ENCODE measurements at regions not wholly inside any gene's neighbourhood (a gene's known extent, or its start where the extent isn't known, plus 50 kb on each side); places are given as distances from the start of the nearest gene placed in this dataset.
"Not testable (repeated sequence)": the region's sequence is repeated elsewhere in the genome, so short reads cannot be mapped to it uniquely, and the experiment has no call there.

DNA sequence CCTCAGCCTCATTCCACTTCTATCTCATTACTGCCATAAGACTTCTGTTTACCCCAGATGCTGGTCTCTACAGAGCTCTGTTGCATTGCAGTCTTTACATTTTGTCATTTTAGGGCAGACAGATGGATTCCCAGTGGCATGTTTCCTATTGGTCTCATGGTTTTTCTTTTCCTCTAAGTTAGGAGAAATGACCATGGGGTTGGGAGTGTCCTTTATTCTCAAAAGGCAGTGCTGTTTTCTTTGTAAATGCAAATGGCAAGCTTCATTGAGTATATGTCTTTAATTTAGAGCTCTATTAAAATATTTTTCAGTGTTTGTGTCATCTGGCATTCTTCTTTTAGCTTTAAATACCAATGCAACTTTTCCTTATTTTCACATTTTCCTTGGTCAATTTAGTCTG is 57.0 kb downstream of the MSTN start:
- TF ChIP-seq, protein P1, sequence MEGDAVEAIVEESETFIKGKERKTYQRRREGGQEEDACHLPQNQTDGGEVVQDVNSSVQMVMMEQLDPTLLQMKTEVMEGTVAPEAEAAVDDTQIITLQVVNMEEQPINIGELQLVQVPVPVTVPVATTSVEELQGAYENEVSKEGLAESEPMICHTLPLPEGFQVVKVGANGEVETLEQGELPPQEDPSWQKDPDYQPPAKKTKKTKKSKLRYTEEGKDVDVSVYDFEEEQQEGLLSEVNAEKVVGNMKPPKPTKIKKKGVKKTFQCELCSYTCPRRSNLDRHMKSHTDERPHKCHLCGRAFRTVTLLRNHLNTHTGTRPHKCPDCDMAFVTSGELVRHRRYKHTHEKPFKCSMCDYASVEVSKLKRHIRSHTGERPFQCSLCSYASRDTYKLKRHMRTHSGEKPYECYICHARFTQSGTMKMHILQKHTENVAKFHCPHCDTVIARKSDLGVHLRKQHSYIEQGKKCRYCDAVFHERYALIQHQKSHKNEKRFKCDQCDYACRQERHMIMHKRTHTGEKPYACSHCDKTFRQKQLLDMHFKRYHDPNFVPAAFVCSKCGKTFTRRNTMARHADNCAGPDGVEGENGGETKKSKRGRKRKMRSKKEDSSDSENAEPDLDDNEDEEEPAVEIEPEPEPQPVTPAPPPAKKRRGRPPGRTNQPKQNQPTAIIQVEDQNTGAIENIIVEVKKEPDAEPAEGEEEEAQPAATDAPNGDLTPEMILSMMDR (IDR thresholded peaks at IDR 0.05; ENCODE audit: insufficient read depth, low read depth, low read length), result no peak
- no peak for DNase-seq (ENCODE audit: low read depth)
- H3K4me3 ChIP-seq (ENCODE audit: low read depth, low read length), result no peak overlapping the region

DNA sequence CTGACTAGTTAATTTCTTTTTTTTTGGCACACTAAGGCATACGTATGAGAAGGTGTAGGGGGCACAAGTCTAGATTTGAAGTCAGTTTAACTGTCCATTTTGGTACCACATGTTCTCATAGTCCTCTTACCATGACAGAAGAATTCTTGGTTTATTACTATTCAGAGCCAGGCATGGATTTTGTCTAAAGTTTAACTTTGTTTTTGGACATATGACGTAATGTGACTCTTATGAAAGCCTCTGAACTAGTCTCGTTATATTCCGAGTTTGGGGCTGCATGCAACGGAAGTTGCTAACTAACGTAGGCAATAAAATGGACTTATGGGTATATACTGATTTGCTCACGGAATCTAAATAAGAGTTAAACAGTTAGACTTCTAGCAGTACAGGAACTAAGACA is 62.9 kb downstream of the MSTN start:
- no peak overlapping the region for H3K4me3 ChIP-seq (ENCODE audit: low read depth, low read length)
- TF ChIP-seq, protein P1 (IDR thresholded peaks at IDR 0.05; ENCODE audit: insufficient read depth, low read depth, low read length), result no peak
- no peak for DNase-seq (ENCODE audit: low read depth)

DNA sequence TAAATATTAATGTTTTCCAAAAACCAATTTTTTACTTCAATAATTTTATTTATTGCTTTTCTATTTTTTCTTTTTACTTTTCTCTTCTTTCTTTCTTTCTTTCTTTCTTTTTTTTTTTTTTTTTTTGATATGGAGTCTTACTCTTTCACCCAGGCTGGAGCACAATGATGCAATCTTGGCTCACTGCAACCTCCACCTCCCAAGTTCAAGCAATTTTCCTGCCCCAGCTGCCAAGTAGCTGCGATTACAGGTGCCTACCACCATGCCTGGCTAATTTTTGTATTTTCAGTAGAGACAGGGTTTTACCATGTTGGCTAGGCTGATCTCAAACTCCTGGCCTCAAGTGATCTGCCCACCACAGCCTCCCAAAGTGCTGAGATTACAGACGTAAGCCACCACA is 63.9 kb downstream of the MSTN start:
- not testable (repeated sequence) for H3K4me3 ChIP-seq (ENCODE audit: low read depth, low read length); DNase-seq (ENCODE audit: low read depth)

DNA sequence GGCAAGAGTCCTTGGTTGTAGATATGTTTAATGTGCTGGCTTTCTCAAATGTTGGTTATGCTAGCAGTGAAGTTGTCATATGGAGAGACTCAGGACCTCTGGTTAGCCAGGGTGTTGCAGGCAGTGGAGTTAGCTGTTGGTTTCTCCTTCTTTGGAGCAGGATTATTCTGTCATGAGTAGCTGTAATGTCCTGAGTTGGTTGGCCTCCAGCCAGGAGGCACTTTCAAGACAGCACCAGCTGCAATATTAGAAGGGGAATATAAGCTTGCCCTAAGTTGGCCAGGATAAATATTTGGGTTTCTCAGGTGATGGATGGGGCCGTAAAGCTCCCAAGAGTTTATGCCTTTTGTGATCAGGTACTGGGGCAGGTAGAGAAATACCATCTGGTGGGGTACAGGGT is 65.5 kb downstream of the MSTN start:
- DNase-seq (ENCODE audit: low read depth), result no peak
- TF ChIP-seq, protein P1 (IDR thresholded peaks at IDR 0.05; ENCODE audit: insufficient read depth, low read depth, low read length), result no peak

DNA sequence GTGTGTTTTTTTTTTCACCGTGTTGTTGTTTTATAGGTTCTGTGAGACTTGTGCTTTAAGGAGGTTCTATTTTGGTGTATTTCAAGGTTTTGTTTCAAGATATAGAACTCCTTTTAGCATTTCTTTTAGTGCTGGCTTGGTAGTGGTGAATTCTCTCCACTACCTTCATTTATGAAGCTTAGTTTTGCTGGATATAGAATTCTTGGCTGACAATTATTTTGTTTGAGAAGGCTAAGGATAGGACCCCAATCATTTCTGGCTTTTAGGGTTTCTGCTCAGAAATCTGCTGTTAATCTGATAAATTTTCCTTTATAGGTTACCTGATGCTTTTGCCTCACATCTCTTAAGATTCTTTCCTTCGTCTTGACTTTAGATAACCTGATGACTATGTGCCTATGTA is 66.8 kb downstream of the MSTN start:
- TF ChIP-seq, protein P1 (IDR thresholded peaks at IDR 0.05; ENCODE audit: insufficient read depth, low read depth, low read length), result no peak
- H3K4me3 ChIP-seq (ENCODE audit: low read depth, low read length), result no peak overlapping the region
- DNase-seq (ENCODE audit: low read depth), result no peak

More for the DNA sequence above, 65.5 kb downstream of the MSTN start:
- H3K4me3 ChIP-seq (ENCODE audit: low read depth, low read length), result no peak overlapping the region

DNA sequence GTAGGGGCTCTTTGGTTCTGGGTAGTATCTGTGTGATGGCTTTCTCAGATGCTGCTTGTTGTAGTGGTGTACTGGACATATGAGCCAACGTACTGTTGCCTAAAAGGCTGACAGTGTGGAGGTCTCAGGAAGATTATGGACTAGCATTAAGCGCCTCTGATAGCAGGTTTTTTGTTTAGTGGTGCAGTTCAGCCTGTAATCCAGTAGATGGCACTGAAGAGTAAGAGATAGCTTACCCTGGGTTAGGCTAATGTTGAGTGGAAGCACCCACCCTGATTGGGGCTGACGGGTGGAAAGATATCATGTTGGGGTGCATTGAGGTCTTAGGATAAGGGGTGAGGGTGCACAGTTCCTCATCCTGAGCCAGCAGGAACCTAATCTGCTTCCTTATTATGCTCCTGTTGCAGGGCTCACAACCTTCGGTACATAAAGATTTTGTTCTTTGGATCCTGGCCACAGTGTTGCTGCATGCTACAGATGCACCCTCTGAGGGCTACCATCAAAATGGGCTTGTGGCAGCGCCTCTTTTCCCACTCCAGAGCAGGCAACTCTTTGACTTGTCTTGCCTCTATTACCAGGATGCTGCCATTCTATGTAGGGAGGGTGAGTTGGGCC is 79.6 kb downstream of the MSTN start:
- TF ChIP-seq, protein P1 (IDR thresholded peaks at IDR 0.05; ENCODE audit: insufficient read depth, low read depth, low read length), result peak; percentile 73
- H3K4me3 ChIP-seq (ENCODE audit: low read depth, low read length), result no peak overlapping the region
- peak; percentile 5 for DNase-seq (ENCODE audit: low read depth)

DNA sequence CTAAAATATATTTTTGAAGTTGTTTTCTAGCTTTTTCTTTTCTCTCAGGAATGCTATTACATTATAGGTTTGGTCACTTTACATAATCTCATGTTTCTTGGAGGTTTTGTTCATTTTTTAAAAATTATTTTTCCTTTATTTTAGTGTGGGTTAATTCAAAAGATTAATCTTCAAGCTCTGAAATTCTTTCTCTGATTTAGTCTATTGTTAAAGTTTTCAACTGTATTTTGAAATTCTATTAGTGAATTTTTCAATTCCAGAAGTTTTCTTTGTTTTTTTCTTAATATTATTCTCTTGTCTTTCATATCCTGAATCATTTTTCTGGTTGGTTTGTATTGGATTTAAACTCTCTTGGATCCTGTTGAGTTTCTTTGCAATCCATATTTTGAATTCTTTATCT is 80.4 kb downstream of the MSTN start:
- no peak overlapping the region for H3K4me3 ChIP-seq (ENCODE audit: low read depth, low read length)
- TF ChIP-seq, protein P1 (IDR thresholded peaks at IDR 0.05; ENCODE audit: insufficient read depth, low read depth, low read length), result no peak
- no peak for DNase-seq (ENCODE audit: low read depth)

DNA sequence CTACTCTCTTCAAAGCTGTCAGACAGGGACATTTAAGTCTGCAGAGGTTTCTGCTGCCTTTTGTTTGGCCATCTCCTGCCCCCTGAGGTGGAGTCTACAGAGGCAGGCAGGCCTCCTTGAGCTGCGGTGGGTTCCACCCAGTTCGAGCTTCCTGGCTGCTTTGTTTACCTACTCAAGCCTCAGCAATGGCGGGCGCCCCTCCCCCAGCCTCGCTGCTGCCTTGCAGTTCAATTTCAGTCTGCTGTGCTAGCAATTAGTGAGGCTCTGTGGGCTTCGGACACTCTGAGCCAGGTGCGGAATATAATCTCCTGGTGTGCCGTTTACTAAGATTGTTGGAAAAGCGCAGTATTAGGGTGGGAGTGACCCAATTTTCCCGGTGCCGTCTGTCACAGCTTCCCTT is 86.0 kb downstream of the MSTN start:
- DNase-seq (ENCODE audit: low read depth); H3K4me3 ChIP-seq (ENCODE audit: low read depth, low read length): not testable (repeated sequence)

Measured in fibroblast of villous mesenchyme (primary cell).